HG02885 (cell line): ENCODE measurements at regions not wholly inside any gene's neighbourhood (a gene's known extent, or its start where the extent isn't known, plus 50 kb on each side); places are given as distances from the start of the nearest gene placed in this dataset.
A peak's percentile ranks its signal among the peaks of the same experiment; 100 is the strongest.

Experiments
- ATAC-seq: cut with Tn5 transposase; IDR thresholded peaks from one replicate; pipeline ENCODE4 v1.9.1; 2021; ENCODE audit warnings: mild to moderate bottlenecking; ENCODE audit not compliant: unreplicated experiment, poor library complexity

GRCh38 chr13:78816154-78816553 lies 157.2 kb upstream of the OBI1 start:
- no peak for ATAC-seq

DNA sequence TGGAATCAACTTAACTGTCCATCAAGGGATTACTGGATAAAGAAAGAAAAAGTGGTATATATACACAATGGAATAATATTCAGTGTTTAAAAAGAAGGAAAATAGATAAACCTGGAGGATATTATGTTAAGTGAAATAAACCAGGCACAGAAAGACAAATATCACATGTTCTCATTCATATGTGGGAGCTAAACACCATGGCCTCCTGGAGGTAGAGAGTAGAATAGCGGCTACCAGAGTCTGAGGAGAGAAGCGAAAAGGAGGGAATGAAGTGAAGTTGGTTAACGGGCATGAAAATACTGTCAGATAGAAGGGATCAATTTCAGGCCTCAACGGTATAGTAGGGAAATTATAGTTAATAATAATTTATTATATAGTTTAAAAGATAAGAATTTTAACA lies 147.5 kb upstream of the OBI1 start:
- ATAC-seq, result peak; percentile 84

- no peak for ATAC-seq
These were observed 144.0 kb upstream of the OBI1 start for GRCh38 chr13:78802912-78803311.

DNA sequence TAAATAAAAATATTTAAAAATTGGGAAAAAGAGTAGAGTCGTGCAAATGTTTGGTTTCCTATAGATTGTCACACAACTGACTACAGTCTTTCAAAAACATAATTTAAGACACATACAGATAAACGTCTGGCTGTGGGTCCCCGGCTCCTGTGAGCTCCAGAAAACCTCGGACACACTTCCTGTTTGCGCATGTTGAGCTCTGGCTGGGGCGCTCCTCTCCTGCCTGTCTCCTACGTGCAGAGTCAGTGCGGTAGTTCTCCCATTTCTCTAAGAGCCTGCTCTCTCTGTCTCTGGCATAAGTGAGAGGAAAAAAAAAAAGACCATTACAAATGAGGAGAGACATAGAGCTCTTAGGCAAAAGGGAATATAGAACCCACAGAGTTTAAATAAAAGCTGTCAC lies 128.2 kb upstream of the OBI1 start:
- no peak for ATAC-seq

DNA sequence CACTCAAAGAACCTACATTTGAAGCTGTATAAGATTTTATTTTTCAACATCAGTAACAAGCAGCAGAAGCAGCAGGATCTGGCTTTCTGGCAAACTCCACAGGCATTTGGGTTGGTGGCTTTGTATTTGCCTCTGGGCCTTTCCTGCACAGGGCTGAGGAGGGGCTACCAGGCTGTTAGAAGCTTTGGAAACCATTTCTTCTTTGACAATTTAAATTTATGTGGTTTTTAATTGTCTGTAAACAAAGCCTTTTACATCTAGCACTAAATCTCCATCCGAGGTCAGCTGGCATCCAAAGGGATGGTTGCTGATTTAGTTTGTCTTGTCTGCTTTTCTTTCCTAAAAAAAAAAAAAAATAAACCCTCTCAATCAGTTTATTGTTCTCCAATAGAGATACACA lies 127.5 kb upstream of the OBI1 start:
- no peak for ATAC-seq

- ATAC-seq, result no peak
These were observed 126.8 kb upstream of the OBI1 start for GRCh38 chr13:78785764-78786163.

DNA sequence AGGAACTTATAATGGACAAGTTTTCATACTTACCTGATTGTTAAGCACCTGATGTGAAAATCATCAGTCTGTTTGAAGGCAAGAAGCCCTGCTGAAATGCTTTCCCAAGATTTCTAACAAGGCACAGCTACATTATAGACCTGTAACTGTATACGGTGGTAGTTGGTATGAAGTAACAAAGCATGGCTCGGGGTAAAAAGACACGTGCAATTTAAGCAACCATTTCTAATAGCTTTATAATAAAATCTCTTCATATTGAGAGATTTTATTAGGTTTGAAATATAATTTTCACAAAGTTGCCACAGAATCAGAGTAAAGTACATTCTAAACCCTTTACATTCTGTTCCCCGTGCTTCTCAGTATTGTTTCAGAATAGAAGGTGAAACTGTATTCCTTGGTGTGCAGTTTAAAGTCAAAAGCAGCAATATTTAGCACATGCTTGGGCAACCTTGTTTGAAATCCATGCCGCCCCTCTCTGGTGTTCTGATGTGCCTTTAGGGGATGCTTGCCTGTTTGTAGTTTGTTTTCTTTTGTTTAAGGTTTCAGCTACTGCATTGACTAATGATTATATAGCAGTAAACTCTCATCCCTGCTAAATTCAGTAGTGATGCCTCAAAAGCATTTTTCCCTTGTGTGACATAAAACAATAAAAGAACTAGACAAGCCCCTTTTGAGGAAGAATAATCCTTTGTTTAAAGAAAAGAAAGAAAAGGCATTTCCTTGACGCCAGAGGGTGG lies 125.2 kb upstream of the OBI1 start:
- no peak for ATAC-seq

DNA sequence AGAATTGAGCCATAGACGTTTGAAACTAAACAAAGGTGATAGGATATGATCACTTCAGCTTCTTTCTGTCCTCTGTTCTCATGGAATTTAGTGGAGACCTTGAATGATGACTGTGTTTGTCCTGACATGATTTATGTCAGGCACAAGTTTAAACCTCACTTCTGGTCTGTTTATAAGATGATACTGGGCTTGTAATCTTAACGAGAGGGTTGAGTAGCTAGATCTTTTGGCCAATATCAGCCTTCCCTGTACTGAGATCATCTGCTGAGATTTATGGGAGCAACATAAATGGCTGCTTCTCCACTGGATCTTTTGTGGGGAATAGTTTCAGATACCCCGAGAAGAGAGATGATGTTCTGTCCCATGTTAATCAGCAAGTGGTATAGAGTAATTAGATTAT lies 121.8 kb upstream of the OBI1 start:
- ATAC-seq, result no peak

- ATAC-seq, result no peak
These were observed 120.7 kb upstream of the OBI1 start for GRCh38 chr13:78779608-78780007.

DNA sequence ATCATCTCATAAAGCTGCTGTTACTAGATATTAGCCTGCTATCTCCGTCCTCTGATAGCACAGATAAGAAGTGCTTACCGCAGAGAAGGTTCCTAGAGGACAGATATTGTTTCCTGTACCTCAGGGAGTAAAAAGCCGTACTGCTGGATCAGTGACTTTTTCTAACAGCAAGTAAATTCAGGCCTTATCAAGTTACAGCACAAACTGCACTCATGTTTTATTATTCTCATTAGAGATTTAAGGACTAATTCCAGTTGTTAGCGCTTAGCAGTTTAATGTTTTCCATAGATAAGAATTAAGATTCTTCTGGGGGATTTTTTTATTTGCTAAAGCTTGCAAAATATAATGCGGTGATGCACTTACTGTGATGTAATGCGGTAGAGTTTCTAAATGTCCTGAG lies 119.0 kb upstream of the OBI1 start:
- ATAC-seq, result no peak

- ATAC-seq, result no peak
These were observed 118.4 kb upstream of the OBI1 start for GRCh38 chr13:78777396-78777795.

DNA sequence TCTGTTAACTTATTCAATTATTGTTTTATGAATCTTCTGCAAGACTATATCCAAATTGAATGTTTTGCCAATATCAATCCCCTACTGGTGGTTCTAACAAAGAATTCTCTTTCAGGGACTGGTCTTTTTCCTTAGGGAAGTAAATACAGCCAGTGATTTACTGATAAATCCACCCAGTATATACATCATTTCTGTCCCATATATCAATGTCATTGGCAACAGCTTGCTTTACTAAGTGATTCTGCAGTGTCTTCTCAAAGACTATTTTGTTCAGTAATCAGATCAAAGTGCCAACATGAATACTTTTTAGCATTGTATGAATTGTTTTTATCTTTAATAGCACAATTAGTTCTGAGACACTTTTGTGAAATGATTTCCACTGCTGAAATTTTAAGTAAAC lies 114.0 kb upstream of the OBI1 start:
- ATAC-seq, result no peak

DNA sequence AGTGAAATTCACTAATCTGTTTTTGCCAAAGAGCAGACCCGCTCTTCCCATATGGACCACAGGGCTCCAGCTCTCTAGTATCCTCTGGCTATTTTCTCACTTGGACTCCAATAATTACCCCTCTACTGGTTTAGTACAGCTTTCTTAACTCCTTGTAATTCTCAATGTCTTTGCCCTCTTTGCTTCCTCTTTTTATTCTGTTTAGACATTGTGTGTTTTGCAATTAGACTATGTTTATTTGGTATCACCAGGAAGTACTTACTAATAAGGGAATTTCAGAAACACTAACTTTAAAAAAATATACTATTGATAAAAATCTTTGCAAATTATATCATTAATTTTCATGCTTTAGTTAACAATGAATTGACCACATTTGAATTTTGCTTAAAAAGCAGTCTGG lies 111.6 kb upstream of the OBI1 start:
- ATAC-seq, result no peak

DNA sequence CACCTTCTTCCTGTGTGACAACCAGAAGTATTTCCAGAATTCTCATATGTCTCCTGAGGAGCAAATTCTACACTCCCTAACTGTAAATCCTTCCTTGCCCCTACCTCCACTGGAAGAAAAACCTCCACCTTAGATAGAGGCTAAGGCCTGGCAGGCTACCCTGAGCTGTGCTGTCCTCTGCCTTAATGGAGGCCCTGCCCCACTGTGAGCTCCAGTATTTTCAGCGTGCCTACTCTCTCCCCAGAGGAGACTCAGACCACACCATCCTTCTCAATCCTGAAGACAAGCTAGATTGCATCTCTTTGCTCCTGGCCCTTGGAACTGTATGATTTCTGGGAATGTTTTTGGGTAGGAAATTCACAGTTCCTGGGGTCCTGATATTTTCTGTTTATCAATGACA lies 110.0 kb upstream of the OBI1 start:
- no peak for ATAC-seq

GRCh38 chr13:78764665-78765064 lies 105.7 kb upstream of the OBI1 start:
- no peak for ATAC-seq

GRCh38 chr13:78762825-78763224 lies 103.9 kb upstream of the OBI1 start:
- ATAC-seq, result no peak

GRCh38 chr13:78759704-78760103 lies 100.7 kb upstream of the OBI1 start:
- no peak for ATAC-seq

DNA sequence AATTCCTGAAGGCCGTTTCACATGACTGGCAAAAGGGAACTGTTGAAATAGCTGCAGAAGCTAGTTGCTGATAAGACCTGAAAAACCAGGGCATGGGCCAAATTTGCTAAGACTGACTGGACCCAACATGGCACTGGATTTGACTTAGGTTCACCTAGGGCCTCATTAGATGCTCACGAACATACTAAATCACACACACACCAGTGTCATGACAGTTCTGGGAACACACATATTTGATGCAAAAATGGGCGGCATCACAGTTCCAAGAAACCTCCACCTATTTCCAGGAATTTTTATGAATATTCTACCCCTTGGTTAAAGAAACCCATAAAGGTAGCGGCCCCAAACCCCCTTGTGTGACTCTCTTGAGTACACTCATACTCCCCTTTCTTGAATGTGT lies 99.6 kb upstream of the OBI1 start:
- ATAC-seq, result no peak

- ATAC-seq, result no peak
These were observed 94.5 kb upstream of the OBI1 start for GRCh38 chr13:78753435-78753834.

- no peak for ATAC-seq
These were observed 91.8 kb upstream of the OBI1 start for GRCh38 chr13:78750735-78751134.

- ATAC-seq, result no peak
These were observed 85.0 kb upstream of the OBI1 start for GRCh38 chr13:78743973-78744372.

GRCh38 chr13:78742659-78743058 lies 83.7 kb upstream of the OBI1 start:
- no peak for ATAC-seq

- ATAC-seq, result no peak
These were observed 77.2 kb upstream of the OBI1 start for GRCh38 chr13:78736142-78736541.
